Esophagus muscularis mucosa (tissue), 4 donors: ENCODE measurements at regions not wholly inside any gene's neighbourhood (a gene's known extent, or its start where the extent isn't known, plus 50 kb on each side); places are given as distances from the start of the nearest gene placed in this dataset.

Experiments
- DNase-seq: peaks from one replicate; pipeline ENCODE4 v3.0.0-alpha.2; 2017; ENCODE audit errors: extremely low spot score
- H3K27ac ChIP-seq, 4 donors: fragments of 200-600 bp; sonication (generic); replicated peaks in 1 of 4; 1 replicate in 3 of 4; 2 replicates in 1 of 4; pipeline ENCODE4 v1.5.1; 2016 to 2019; ENCODE audit warnings: mild to moderate bottlenecking in 1 of 4
- H3K27me3 ChIP-seq, 4 donors: fragments of 200-600 bp; sonication (generic); one replicate each; pipeline versions ENCODE4 v1.5.1 to v1.6.0; 2016 to 2019
- H3K36me3 ChIP-seq, 4 donors: fragments of 200-600 bp; sonication (generic); one replicate each; pipeline ENCODE4 v1.5.1; 2016 to 2019
- H3K4me1 ChIP-seq, 4 donors: fragments of 200-600 bp; sonication (generic); one replicate each; pipeline ENCODE4 v1.5.1; 2016 to 2019
- H3K4me3 ChIP-seq, 4 donors: fragments of 200-600 bp; sonication (generic); 1 replicate in 2 of 4; 2 replicates in 2 of 4; pipeline ENCODE4 v1.5.1; 2016 to 2019; ENCODE audit warnings: mild to moderate bottlenecking in 4 of 4, moderate library complexity in 1 of 4
- H3K9me3 ChIP-seq, 4 donors: fragments of 200-600 bp; sonication (generic); 1 replicate in 3 of 4; 2 replicates in 1 of 4; pipeline ENCODE4 v1.5.1; 2016 to 2019
- CTCF ChIP-seq, 3 experiments: fragments of 200-600 bp in 2 of 3; fragments of 450-650 bp in 1 of 3; sonication (generic) in 2 of 3; IDR thresholded peaks; one replicate each; pipeline ENCODE4 v1.5.1; 2017 to 2019; ENCODE audit warnings: antibody characterized with exemption in 3 of 3, mild to moderate bottlenecking in 2 of 3, moderate library complexity in 1 of 3
- EP300 ChIP-seq: sonication (generic); formaldehyde crosslinking; IDR thresholded peaks from one replicate; pipeline ENCODE4 v1.6.1; 2017; ENCODE audit warnings: antibody characterized with exemption
- POLR2A ChIP-seq: fragments of 450-650 bp; IDR thresholded peaks from one replicate; pipeline ENCODE4 v1.6.1; 2017; ENCODE audit warnings: antibody characterized with exemption, moderate library complexity, mild to moderate bottlenecking, low read depth
- POLR2AphosphoS5 ChIP-seq, 2 donors: sonication (generic); formaldehyde crosslinking; IDR thresholded peaks; one replicate each; pipeline ENCODE4 v1.6.1; 2017; ENCODE audit warnings: antibody characterized with exemption in 2 of 2
- WGBS: methylation state at CpG from one replicate; pipeline ENCODE4 v1.1.5; 2018; 5-methylcytosine and 5-hydroxymethylcytosine counted together
- intact Hi-C: fragments of 100-400 bp; cut with DNase I; formaldehyde crosslinking; loops from one replicate; pipeline ENCODE4 v1.15.1; 2023

GRCh38 chr17:13359774-13360173, 242.0 kb downstream of the HS3ST3A1 start:
- H3K9me3 ChIP-seq = no peaks in the 10 kb centered on the region
- WGBS = 68% methylated on average over 5 of the region's 5 CpGs
- H3K4me3 ChIP-seq = no peak overlapping the region
- no peaks in the 10 kb centered on the region for H3K27me3 ChIP-seq
- no peak for DNase-seq
- H3K4me1 ChIP-seq = no peaks in the 10 kb centered on the region
- TF ChIP-seq POLR2A = no peak
- no peak for TF ChIP-seq POLR2AphosphoS5 (IDR thresholded peaks at IDR 0.05)
- TF ChIP-seq EP300 = no peak
- no peak for TF ChIP-seq CTCF (IDR thresholded peaks at IDR 0.05)
- no peak overlapping the region for H3K27ac ChIP-seq
- intact Hi-C loops = no loop called here
- H3K36me3 ChIP-seq = no peaks in the 10 kb centered on the region

GRCh38 chr17:13355054-13355453, 246.7 kb downstream of the HS3ST3A1 start:
- intact Hi-C loops = no loop called here
- H3K4me3 ChIP-seq = no peak overlapping the region
- H3K9me3 ChIP-seq = no peaks in the 10 kb centered on the region
- H3K36me3 ChIP-seq = no peaks in the 10 kb centered on the region
- WGBS = 50% methylated on average over 1 of the region's 1 CpG
- no peaks in the 10 kb centered on the region for H3K4me1 ChIP-seq
- no peak overlapping the region for H3K27ac ChIP-seq
- H3K27me3 ChIP-seq = no peaks in the 10 kb centered on the region
- TF ChIP-seq CTCF (IDR thresholded peaks at IDR 0.05) = no peak
- TF ChIP-seq EP300 = no peak
- no peak for TF ChIP-seq POLR2A
- no peak for TF ChIP-seq POLR2AphosphoS5 (IDR thresholded peaks at IDR 0.05)
- DNase-seq = no peak

GRCh38 chr17:13353590-13353989, 248.1 kb downstream of the HS3ST3A1 start:
- DNase-seq = no peak
- no peaks in the 10 kb centered on the region for H3K9me3 ChIP-seq
- H3K27me3 ChIP-seq = no peaks in the 10 kb centered on the region
- H3K27ac ChIP-seq = no peak overlapping the region
- H3K4me1 ChIP-seq = no peaks in the 10 kb centered on the region
- H3K36me3 ChIP-seq = no peaks in the 10 kb centered on the region
- 55% methylated on average over 5 of the region's 5 CpGs for WGBS
- TF ChIP-seq POLR2AphosphoS5 (IDR thresholded peaks at IDR 0.05) (no peak), POLR2A (no peak)
- no peak overlapping the region for H3K4me3 ChIP-seq
- intact Hi-C loops = no loop called here

- Histone ChIP-seq H3K4me3 (no peak overlapping the region), H3K27me3 (no peaks in the 10 kb centered on the region), H3K27ac (no peak overlapping the region), H3K4me1 (no peaks in the 10 kb centered on the region), H3K9me3 (no peaks in the 10 kb centered on the region), H3K36me3 (no peaks in the 10 kb centered on the region)
- intact Hi-C loops = no loop called here
- no peak for DNase-seq
- 87% methylated on average over 7 of the region's 10 CpGs for WGBS
- TF ChIP-seq POLR2AphosphoS5 (IDR thresholded peaks at IDR 0.05) (no peak), POLR2A (no peak), CTCF (IDR thresholded peaks at IDR 0.05) (no peak)
Measured at GRCh38 chr17:13352747-13353415, 248.8 kb downstream of the HS3ST3A1 start.

- H3K9me3 ChIP-seq = peaks cover 0 to 3% (median 0%) of the 10 kb centered on the region in 4 donors
Measured at GRCh38 chr17:13351046-13351445, 250.7 kb downstream of the HS3ST3A1 start.

More at GRCh38 chr17:13351046-13351445, 250.7 kb downstream of the HS3ST3A1 start:
- no peaks in the 10 kb centered on the region for H3K36me3 ChIP-seq
- intact Hi-C loops = no loop called here
- TF ChIP-seq POLR2A = no peak
- TF ChIP-seq POLR2AphosphoS5 (IDR thresholded peaks at IDR 0.05) = no peak
- no peak for TF ChIP-seq EP300
- no peak for TF ChIP-seq CTCF (IDR thresholded peaks at IDR 0.05)
- H3K27ac ChIP-seq = no peak overlapping the region
- no peak for DNase-seq
- no peaks in the 10 kb centered on the region for H3K27me3 ChIP-seq
- H3K4me1 ChIP-seq = no peaks in the 10 kb centered on the region
- H3K4me3 ChIP-seq = no peak overlapping the region
- WGBS = 61% methylated on average over 3 of the region's 3 CpGs
